CD4-positive, alpha-beta T cell (primary cell): ENCODE measurements at regions not wholly inside any gene's neighbourhood (a gene's known extent, or its start where the extent isn't known, plus 50 kb on each side); places are given as distances from the start of the nearest gene placed in this dataset.

Source experiments
- ATAC-seq: fragments of 200-7000 bp; cut with Tn5 transposase; one replicate; pipeline ENCODE4 v1.10.0; 2022; ENCODE audit warnings: mild to moderate bottlenecking; ENCODE audit not compliant: poor library complexity
- CTCF ChIA-PET: fragments of 350-600 bp; sonication (Branson Sonifier 250); formaldehyde crosslinking; loops from one replicate; lab custom pipeline; 2021; ENCODE audit warnings: antibody characterized with exemption, inconsistent platforms; lab: Charles Lee
- POLR2A ChIA-PET: fragments of 350-600 bp; sonication (Branson Sonifier 250); formaldehyde crosslinking; loops from one replicate; lab custom pipeline; 2021; ENCODE audit warnings: antibody characterized with exemption, inconsistent platforms; lab: Charles Lee
- DNase-seq, 14 experiments: peaks; one replicate each; pipeline ENCODE4 v3.0.0-alpha.2; 2013 to 2020; ENCODE audit warnings: mixed read lengths in 2 of 14
- H3K27ac ChIP-seq, 2 donors: one replicate each; pipeline versions ENCODE4 v1.5.1 to v1.7.0; 2013; ENCODE audit warnings: low read length in 2 of 2, low read depth in 1 of 2, mild to moderate bottlenecking in 1 of 2
- H3K27me3 ChIP-seq, 2 experiments: 1 replicate in 1 of 2; 2 replicates in 1 of 2; pipeline versions ENCODE4 v1.6.1 to v1.7.0; 2013; ENCODE audit warnings: low read length in 2 of 2, control low read depth in 1 of 2, mild to moderate bottlenecking in 1 of 2, moderate library complexity in 1 of 2; ENCODE audit not compliant: insufficient read depth in 2 of 2, control insufficient read depth in 1 of 2
- H3K36me3 ChIP-seq: one replicate; pipeline ENCODE4 v1.6.1; 2013; ENCODE audit warnings: low read length, control low read depth; ENCODE audit not compliant: insufficient read depth
- H3K4me1 ChIP-seq: one replicate; pipeline ENCODE4 v1.6.1; 2013; ENCODE audit warnings: low read length, control low read depth; ENCODE audit not compliant: insufficient read depth
- H3K4me3 ChIP-seq: one replicate; pipeline ENCODE4 v1.5.1; 2013; ENCODE audit warnings: mild to moderate bottlenecking, low read length, moderate library complexity
- H3K9me3 ChIP-seq, 2 experiments: 1 replicate in 1 of 2; 2 replicates in 1 of 2; pipeline versions ENCODE4 v1.6.1 to v1.7.0; 2013; ENCODE audit warnings: low read length in 2 of 2, mild to moderate bottlenecking in 2 of 2, control low read depth in 1 of 2, moderate library complexity in 1 of 2; ENCODE audit not compliant: control insufficient read depth in 1 of 2, insufficient read depth in 1 of 2
- H3K27ac Mint-ChIP-seq: one replicate; pipeline ENCODE4 v1.8.0; 2020; ENCODE audit warnings: mixed read lengths
- H3K27me3 Mint-ChIP-seq: one replicate; pipeline ENCODE4 v1.8.0; 2021; ENCODE audit warnings: mixed read lengths
- H3K36me3 Mint-ChIP-seq: one replicate; pipeline ENCODE4 v1.8.0; 2021; ENCODE audit warnings: low read depth, mixed read lengths
- H3K4me1 Mint-ChIP-seq: one replicate; pipeline ENCODE4 v1.8.0; 2021; ENCODE audit warnings: low read depth, mixed read lengths
- H3K4me3 Mint-ChIP-seq: one replicate; pipeline ENCODE4 v1.8.0; 2020; ENCODE audit warnings: mild to moderate bottlenecking, mixed read lengths
- H3K9me3 Mint-ChIP-seq: one replicate; pipeline ENCODE4 v1.8.0; 2020; ENCODE audit warnings: mixed read lengths
- intact Hi-C, 2 experiments: fragments of 100-400 bp; cut with DNase I in 1 of 2; cut with micrococcal nuclease in 1 of 2; formaldehyde crosslinking; loops; one replicate each; pipeline versions ENCODE4 v1.15.1 to v1.9.0; 2023 to 2025; cut with DNase I, micrococcal nuclease
- TF ChIP-seq, protein P1 (sequence below): fragments of 200-600 bp; IDR thresholded peaks from one replicate; pipeline ENCODE4 v1.8.0; 2022; ENCODE audit warnings: antibody characterized with exemption, mild to moderate bottlenecking

DNA sequence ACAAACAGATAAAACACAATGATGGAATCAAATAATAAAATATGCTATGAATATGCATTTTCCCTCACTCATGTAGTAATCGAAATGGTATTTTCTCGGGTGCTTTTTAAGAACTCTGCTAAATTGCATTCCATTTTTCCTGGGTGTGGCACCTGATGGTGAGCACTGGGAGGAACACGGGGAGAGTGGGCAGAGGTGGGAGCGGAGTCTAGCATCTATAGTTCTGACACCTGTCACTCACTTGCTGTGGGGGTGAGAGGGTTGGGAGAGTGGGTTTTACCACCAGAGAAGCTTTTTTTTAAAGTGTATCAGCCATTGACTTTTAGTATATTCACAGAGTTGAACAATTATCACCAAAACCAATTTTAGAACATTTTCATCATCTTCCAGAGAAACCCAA, 73.4 kb upstream of the PGBD5 start:
- ChIA-PET CTCF (no interaction called here), POLR2A (no interaction called here)
- Histone ChIP-seq H3K36me3 (no peaks in the 10 kb centered on the region), H3K9me3 (no peaks in the 10 kb centered on the region), H3K4me1 (no peaks in the 10 kb centered on the region), H3K27ac (no peak overlapping the region), H3K4me3 (no peak overlapping the region), H3K27me3 (peaks cover 6 to 12% of the 10 kb centered on the region in 2 experiments)
- intact Hi-C loops = no loop called here
- ATAC-seq (no peak), DNase-seq (no peak)
- no peak overlapping the region for H3K27ac Mint-ChIP-seq
- H3K4me3 Mint-ChIP-seq = no peak overlapping the region
- no peaks in the 10 kb centered on the region for H3K4me1 Mint-ChIP-seq
- TF ChIP-seq, protein P1, sequence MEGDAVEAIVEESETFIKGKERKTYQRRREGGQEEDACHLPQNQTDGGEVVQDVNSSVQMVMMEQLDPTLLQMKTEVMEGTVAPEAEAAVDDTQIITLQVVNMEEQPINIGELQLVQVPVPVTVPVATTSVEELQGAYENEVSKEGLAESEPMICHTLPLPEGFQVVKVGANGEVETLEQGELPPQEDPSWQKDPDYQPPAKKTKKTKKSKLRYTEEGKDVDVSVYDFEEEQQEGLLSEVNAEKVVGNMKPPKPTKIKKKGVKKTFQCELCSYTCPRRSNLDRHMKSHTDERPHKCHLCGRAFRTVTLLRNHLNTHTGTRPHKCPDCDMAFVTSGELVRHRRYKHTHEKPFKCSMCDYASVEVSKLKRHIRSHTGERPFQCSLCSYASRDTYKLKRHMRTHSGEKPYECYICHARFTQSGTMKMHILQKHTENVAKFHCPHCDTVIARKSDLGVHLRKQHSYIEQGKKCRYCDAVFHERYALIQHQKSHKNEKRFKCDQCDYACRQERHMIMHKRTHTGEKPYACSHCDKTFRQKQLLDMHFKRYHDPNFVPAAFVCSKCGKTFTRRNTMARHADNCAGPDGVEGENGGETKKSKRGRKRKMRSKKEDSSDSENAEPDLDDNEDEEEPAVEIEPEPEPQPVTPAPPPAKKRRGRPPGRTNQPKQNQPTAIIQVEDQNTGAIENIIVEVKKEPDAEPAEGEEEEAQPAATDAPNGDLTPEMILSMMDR = no peak
- H3K27me3 Mint-ChIP-seq = peaks cover 35% of the 10 kb centered on the region
- no peaks in the 10 kb centered on the region for H3K9me3 Mint-ChIP-seq
- H3K36me3 Mint-ChIP-seq = no peaks in the 10 kb centered on the region

DNA sequence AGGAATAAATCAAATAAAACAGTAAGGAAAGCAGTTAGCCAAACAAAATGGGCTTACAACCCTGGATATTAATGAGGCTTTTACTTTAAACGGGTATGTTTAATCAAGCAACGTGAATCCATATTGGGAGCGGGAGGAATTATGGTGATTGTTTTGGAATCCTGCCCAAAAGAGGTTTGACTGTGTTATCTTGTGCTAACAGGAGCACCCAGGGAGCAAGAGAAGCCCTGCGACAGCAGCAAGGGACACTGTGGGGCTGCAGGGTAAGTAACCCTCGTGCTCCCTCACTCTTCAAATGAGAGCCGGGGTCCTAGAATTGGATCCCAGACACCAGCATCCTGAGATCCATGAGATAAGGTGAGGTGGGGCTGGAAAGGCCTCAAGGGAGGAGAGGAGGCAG, 72.6 kb upstream of the PGBD5 start:
- intact Hi-C loops = no loop called here
- DNase-seq (no peak), ATAC-seq (no peak)
- Histone ChIP-seq H3K4me1 (no peaks in the 10 kb centered on the region), H3K27ac (no peak overlapping the region), H3K36me3 (no peaks in the 10 kb centered on the region), H3K4me3 (no peak overlapping the region), H3K27me3 (peaks cover 6 to 12% of the 10 kb centered on the region in 2 experiments), H3K9me3 (no peaks in the 10 kb centered on the region)
- Mint-ChIP-seq H3K27ac (no peak overlapping the region), H3K9me3 (no peaks in the 10 kb centered on the region), H3K4me3 (no peak overlapping the region), H3K36me3 (no peaks in the 10 kb centered on the region), H3K27me3 (peaks cover 39% of the 10 kb centered on the region), H3K4me1 (no peaks in the 10 kb centered on the region)
- TF ChIP-seq, protein P1 = no peak
- ChIA-PET POLR2A (no interaction called here), CTCF (no interaction called here)

DNA sequence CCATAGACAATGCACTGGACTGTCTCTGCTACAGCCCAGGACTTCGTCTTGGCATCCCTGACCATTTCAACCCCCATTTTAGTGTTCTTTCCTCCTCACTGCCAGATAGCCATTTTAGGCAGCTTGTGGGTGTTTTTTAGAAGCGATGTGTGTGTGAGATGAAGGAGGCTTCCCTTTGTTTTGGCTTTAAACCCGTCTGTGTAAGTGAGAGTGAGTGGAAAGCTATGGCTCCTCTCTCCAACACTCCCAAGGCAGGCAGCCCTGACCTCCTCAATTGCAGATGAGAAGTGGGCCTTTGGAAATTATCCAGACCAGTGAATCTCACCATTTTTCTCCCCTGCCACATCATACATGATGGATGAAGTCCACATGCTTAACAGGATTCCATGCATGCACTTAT, 70.3 kb upstream of the PGBD5 start:
- no peaks in the 10 kb centered on the region for H3K36me3 Mint-ChIP-seq
- H3K9me3 Mint-ChIP-seq = no peaks in the 10 kb centered on the region
- intact Hi-C loops = no loop called here
- no peak overlapping the region for H3K27ac Mint-ChIP-seq
- peaks cover 45% of the 10 kb centered on the region for H3K27me3 Mint-ChIP-seq
- Histone ChIP-seq H3K27ac (no peak overlapping the region), H3K9me3 (no peaks in the 10 kb centered on the region), H3K4me1 (no peaks in the 10 kb centered on the region), H3K27me3 (peaks cover 6 to 12% of the 10 kb centered on the region in 2 experiments), H3K4me3 (no peak overlapping the region), H3K36me3 (no peaks in the 10 kb centered on the region)
- ChIA-PET CTCF (no interaction called here), POLR2A (no interaction called here)
- TF ChIP-seq, protein P1 = no peak
- no peak overlapping the region for H3K4me3 Mint-ChIP-seq
- no peaks in the 10 kb centered on the region for H3K4me1 Mint-ChIP-seq
- DNase-seq = no peak
- no peak for ATAC-seq
